HCT116 (cell line): ENCODE measurements at regions not wholly inside any gene's neighbourhood (a gene's known extent, or its start where the extent isn't known, plus 50 kb on each side); places are given as distances from the start of the nearest gene placed in this dataset.

Experiments
- ATAC-seq: fragments of 200-7000 bp; cut with Tn5 transposase; 2 replicates; pipeline ENCODE4 v1.9.1; 2020; ENCODE audit warnings: mild to moderate bottlenecking, moderate library complexity
- BruUV-seq: library from RNA; stranded (reverse); fragments of 400-500 nt; replicated peaks from 2 replicates; lab custom pipeline; 2021; lab: Mats Ljungman, UMichigan
- CTCF ChIA-PET: fragments of 300-600 bp; sonication (Branson Sonifier 250); formaldehyde crosslinking; loops from one replicate; lab custom pipeline; 2021; ENCODE audit warnings: antibody characterized with exemption; lab: Charles Lee
- POLR2A ChIA-PET: fragments of 300-600, 350-600 bp; sonication (Branson Sonifier 250); formaldehyde crosslinking; loops from one replicate; lab custom pipeline; 2021; ENCODE audit warnings: antibody characterized with exemption; lab: Charles Lee
- RAD21 ChIA-PET, 2 experiments: fragments of 300-600 bp; sonication (Branson Sonifier 250); formaldehyde crosslinking; loops; one replicate each; lab custom pipeline; 2023; ENCODE audit warnings: low total read pairs in 2 of 2; ENCODE audit not compliant: uncharacterized antibody in 2 of 2, unreplicated experiment in 2 of 2, low non-redundant PET in 1 of 2; lab: Charles Lee
- DNase-seq: peaks from one replicate; pipeline ENCODE4 v3.0.0-alpha.2; 2010; ENCODE audit warnings: low read depth, low spot score
- H2AFZ ChIP-seq: fragments of 200-600 bp; shearing (Covaris generic), sonication (generic); 2 replicates; pipeline ENCODE4 v1.6.1; 2017; ENCODE audit warnings: low read depth, mixed run types, mixed read lengths, antibody characterized with exemption, low read length; ENCODE audit not compliant: poor library complexity, severe bottlenecking
- H3K27ac ChIP-seq: 2 replicates; pipeline ENCODE4 v1.5.1; 2012; ENCODE audit warnings: low read depth, low read length
- H3K27me3 ChIP-seq: fragments of 200-600 bp; sonication (generic); 2 replicates; pipeline ENCODE4 v1.6.1; 2016; ENCODE audit warnings: mixed run types, low read length, mixed read lengths; ENCODE audit not compliant: insufficient read depth
- H3K36me3 ChIP-seq, 2 experiments: fragments of 200-500 bp in 1 of 2; fragments of 200-600 bp in 1 of 2; sonication (Bioruptor generic) in 1 of 2; sonication (generic) in 1 of 2; 2 replicates each; pipeline versions ENCODE4 v1.5.1 to v1.6.1; 2014 to 2016; ENCODE audit warnings: low read length in 2 of 2, inconsistent platforms in 1 of 2, mixed read lengths in 1 of 2, mixed run types in 1 of 2; ENCODE audit not compliant: insufficient read depth in 2 of 2, control insufficient read depth in 1 of 2
- H3K4me1 ChIP-seq, 2 experiments: fragments of 200-600 bp in 1 of 2; sonication (generic) in 1 of 2; 2 replicates each; pipeline versions ENCODE4 v1.5.1 to v1.6.1; 2012 to 2017; ENCODE audit warnings: low read length in 2 of 2, inconsistent platforms in 1 of 2, mild to moderate bottlenecking in 1 of 2, mixed read lengths in 1 of 2, mixed run types in 1 of 2, moderate library complexity in 1 of 2; ENCODE audit not compliant: insufficient read depth in 2 of 2, control insufficient read depth in 1 of 2
- H3K4me2 ChIP-seq: fragments of 200-600 bp; sonication (generic); 2 replicates; pipeline ENCODE4 v1.6.1; 2017; ENCODE audit warnings: mixed run types, low read length, mixed read lengths
- H3K4me3 ChIP-seq, 2 experiments: fragments of 200-600 bp in 1 of 2; sonication (generic) in 1 of 2; replicated peaks in 1 of 2; 2 replicates each; pipeline ENCODE4 v1.5.1; 2011 to 2016; ENCODE audit warnings: low read length in 2 of 2, control low read depth in 1 of 2, low read depth in 1 of 2, mild to moderate bottlenecking in 1 of 2, mixed read lengths in 1 of 2, mixed run types in 1 of 2
- H3K79me2 ChIP-seq: fragments of 200-600 bp; sonication (generic); 2 replicates; pipeline ENCODE4 v1.6.1; 2017; ENCODE audit warnings: mild to moderate bottlenecking, mixed run types, low read length, moderate library complexity, mixed read lengths; ENCODE audit not compliant: insufficient read depth
- H3K9ac ChIP-seq: fragments of 200-600 bp; sonication (generic); 2 replicates; pipeline ENCODE4 v1.6.1; 2016; ENCODE audit warnings: low read length, mixed read lengths
- H3K9me2 ChIP-seq: fragments of 200-600 bp; sonication (generic), shearing (Covaris generic); 2 replicates; pipeline ENCODE4 v1.6.1; 2017; ENCODE audit warnings: mixed run types, mild to moderate bottlenecking, moderate library complexity; ENCODE audit not compliant: insufficient read depth
- H3K9me3 ChIP-seq, 2 experiments: fragments of 200-500 bp in 1 of 2; fragments of 200-600 bp in 1 of 2; sonication (Bioruptor generic) in 1 of 2; sonication (generic) in 1 of 2; 2 replicates each; pipeline ENCODE4 v1.6.1; 2014 to 2017; ENCODE audit warnings: low read length in 2 of 2, mixed read lengths in 2 of 2, inconsistent platforms in 1 of 2, low read depth in 1 of 2, mild to moderate bottlenecking in 1 of 2, mixed run types in 1 of 2, moderate library complexity in 1 of 2; ENCODE audit not compliant: control insufficient read depth in 1 of 2, insufficient read depth in 1 of 2
- H4K20me1 ChIP-seq: fragments of 200-600 bp; sonication (generic), shearing (Covaris generic); 2 replicates; pipeline ENCODE4 v1.6.1; 2017; ENCODE audit warnings: mixed run types, mild to moderate bottlenecking, moderate library complexity; ENCODE audit not compliant: insufficient read depth
- ATF3 ChIP-seq: IDR thresholded peaks from 2 replicates; pipeline ENCODE4 v1.6.1; 2012
- EGR1 ChIP-seq: IDR thresholded peaks from 2 replicates; pipeline ENCODE4 v1.6.1; 2012; ENCODE audit warnings: low read depth
- EZH2 ChIP-seq: fragments of 200-600 bp; sonication (generic); IDR thresholded peaks from 2 replicates; pipeline ENCODE4 v1.6.1; 2017; ENCODE audit warnings: antibody characterized with exemption, mixed run types
- FOSL1 ChIP-seq: IDR thresholded peaks from 2 replicates; pipeline ENCODE4 v1.6.1; 2012; ENCODE audit warnings: low read depth
- POLR2A ChIP-seq: IDR thresholded peaks from 2 replicates; pipeline ENCODE4 v1.7.0; 2011; ENCODE audit warnings: borderline replicate concordance; ENCODE audit not compliant: insufficient read depth, insufficient read length; ENCODE audit errors: extremely low read depth
- POLR2AphosphoS5 ChIP-seq: IDR thresholded peaks from 2 replicates; pipeline ENCODE4 v1.6.1; 2011; ENCODE audit warnings: mild to moderate bottlenecking, low read depth, low read length, moderate library complexity
- REST ChIP-seq: IDR thresholded peaks from 2 replicates; pipeline ENCODE4 v1.6.1; 2012; ENCODE audit warnings: low read depth
- SP1 ChIP-seq: IDR thresholded peaks from 2 replicates; pipeline ENCODE4 v1.6.1; 2012; ENCODE audit warnings: low read depth
- SRF ChIP-seq: IDR thresholded peaks from 2 replicates; pipeline ENCODE4 v1.6.1; 2012; ENCODE audit warnings: low read depth
- TCF7L2 ChIP-seq: IDR thresholded peaks from 2 replicates; pipeline ENCODE4 v1.7.0; 2011; ENCODE audit warnings: borderline replicate concordance, inconsistent platforms; ENCODE audit not compliant: insufficient read depth, insufficient read length; ENCODE audit errors: extremely low read depth
- YY1 ChIP-seq: IDR thresholded peaks from 2 replicates; pipeline ENCODE4 v1.6.1; 2011; ENCODE audit warnings: low read length, low read depth, moderate library complexity, mild to moderate bottlenecking; ENCODE audit not compliant: insufficient replicate concordance; ENCODE audit errors: extremely low read depth
- ZFX ChIP-seq: fragments of 450-650 bp; IDR thresholded peaks from 2 replicates; pipeline ENCODE4 v1.6.1; 2017
- intact Hi-C: fragments of 100-400 bp; cut with micrococcal nuclease; formaldehyde crosslinking; loops from 2 replicates; pipeline ENCODE4 v1.10.0; 2022

GRCh38 chrX:110408949-110409588, 50.4 kb downstream of the RTL9 start:
- ATAC-seq (no peak), DNase-seq (no peak)
- intact Hi-C loops: loop anchor here (1.0 to 10.0 kb wide), 3 partner anchors 92 to 514 kb away; partner anchors contain the start of gene AMMECR1
- ChIA-PET CTCF (interaction anchor here (0.8 kb wide), 1 partner anchor 263 kb away, joined by 3 read pairs; no protein-coding TSS in a partner anchor), RAD21 (interaction anchor here in 1 of 2 experiments (1.9 kb wide), 1 partner anchor 248 kb away, joined by 6 read pairs; no protein-coding TSS in a partner anchor), POLR2A (no interaction called here)
- Histone ChIP-seq H3K9me3 (no peaks in the 10 kb centered on the region), H3K27ac (no peak overlapping the region), H4K20me1 (no peaks in the 10 kb centered on the region), H3K9me2 (no peaks in the 10 kb centered on the region), H3K27me3 (no peaks in the 10 kb centered on the region), H3K36me3 (no peaks in the 10 kb centered on the region), H3K4me3 (no peak overlapping the region), H3K9ac (no peak overlapping the region), H2AFZ (no peak overlapping the region), H3K4me1 (peaks cover 5 to 12% of the 10 kb centered on the region in 2 experiments; a peak in 3 of 4 replicates), H3K79me2 (no peaks in the 10 kb centered on the region), H3K4me2 (no peak overlapping the region)
- no TSS peak for BruUV-seq
- no peak for TF ChIP-seq TCF7L2
- no peak for TF ChIP-seq EGR1
- TF ChIP-seq ZFX: no peak
- no peak for TF ChIP-seq SRF
- no peak for TF ChIP-seq ATF3
- TF ChIP-seq FOSL1: no peak
- TF ChIP-seq EZH2: no peak
- no peak for TF ChIP-seq REST
- TF ChIP-seq SP1: no peak
- TF ChIP-seq YY1: no peak
- no peak for TF ChIP-seq POLR2AphosphoS5
- no peak for TF ChIP-seq POLR2A
